ENCODE measurements at regions not wholly inside any gene's neighbourhood (a gene's known extent, or its start where the extent isn't known, plus 50 kb on each side); places are given as distances from the start of the nearest gene placed in this dataset.

- TF ChIP-seq HMGA2 (CRISPR knock-in tag; IDR thresholded peaks at IDR 0.05) (no peak), E2F4 (CRISPR knock-in tag; IDR thresholded peaks at IDR 0.05; ENCODE audit: borderline replicate concordance, low read depth) (no peak)
- TF ChIP-seq, protein P1, sequence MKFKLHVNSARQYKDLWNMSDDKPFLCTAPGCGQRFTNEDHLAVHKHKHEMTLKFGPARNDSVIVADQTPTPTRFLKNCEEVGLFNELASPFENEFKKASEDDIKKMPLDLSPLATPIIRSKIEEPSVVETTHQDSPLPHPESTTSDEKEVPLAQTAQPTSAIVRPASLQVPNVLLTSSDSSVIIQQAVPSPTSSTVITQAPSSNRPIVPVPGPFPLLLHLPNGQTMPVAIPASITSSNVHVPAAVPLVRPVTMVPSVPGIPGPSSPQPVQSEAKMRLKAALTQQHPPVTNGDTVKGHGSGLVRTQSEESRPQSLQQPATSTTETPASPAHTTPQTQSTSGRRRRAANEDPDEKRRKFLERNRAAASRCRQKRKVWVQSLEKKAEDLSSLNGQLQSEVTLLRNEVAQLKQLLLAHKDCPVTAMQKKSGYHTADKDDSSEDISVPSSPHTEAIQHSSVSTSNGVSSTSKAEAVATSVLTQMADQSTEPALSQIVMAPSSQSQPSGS (CRISPR knock-in tag; IDR thresholded peaks at IDR 0.05; ENCODE audit: borderline replicate concordance, low read depth), result no peak
Measured at GRCh38 chr6:81643156-81643555, 109.3 kb downstream of the TENT5A start (continued).

DNA sequence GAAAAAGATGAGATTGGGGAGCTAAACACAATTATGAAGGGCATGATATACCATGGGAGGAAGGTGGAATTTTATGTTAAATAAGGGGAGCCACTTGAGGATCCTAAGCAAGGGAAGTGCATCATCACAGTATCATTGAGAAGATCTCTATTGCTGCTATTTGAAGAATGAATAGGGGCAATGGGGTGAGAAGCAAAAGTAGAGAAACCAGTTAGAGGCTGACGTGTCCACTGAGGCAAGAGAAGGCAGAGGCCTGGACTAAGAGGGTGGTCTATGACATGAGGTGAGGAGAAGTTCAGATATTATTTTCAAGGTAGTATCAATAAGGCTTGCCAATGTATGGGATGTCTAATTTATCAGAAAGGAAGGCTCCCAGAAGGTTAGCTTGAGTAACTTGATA, 111.6 kb downstream of the TENT5A start:
- ATAC-seq, result no peak
- DNase-seq (ENCODE audit: low spot score), result no peak
- no peaks in the 10 kb centered on the region for H3K4me1 Mint-ChIP-seq
- H3K9me3 Mint-ChIP-seq, result peaks cover 10% of the 10 kb centered on the region
- H3K27ac Mint-ChIP-seq, result no peak overlapping the region
- H3K27me3 Mint-ChIP-seq (ENCODE audit: low read depth), result no peaks in the 10 kb centered on the region; the same call in none of the 2 replicates
- H3K4me3 Mint-ChIP-seq, result no peak overlapping the region
- ChIA-PET CTCF (no interaction called here), POLR2A (no interaction called here)
- H3K36me3 Mint-ChIP-seq, result no peaks in the 10 kb centered on the region
- no peak for TF ChIP-seq ESRRA (CRISPR knock-in tag; IDR thresholded peaks at IDR 0.05; ENCODE audit: borderline replicate concordance)
- no peak for TF ChIP-seq SP1 (CRISPR knock-in tag; conservative IDR thresholded peaks at IDR 0.05)
- no peak for TF ChIP-seq ZNF263 (CRISPR knock-in tag; IDR thresholded peaks at IDR 0.05; ENCODE audit: low read depth)
- TF ChIP-seq, protein P2, sequence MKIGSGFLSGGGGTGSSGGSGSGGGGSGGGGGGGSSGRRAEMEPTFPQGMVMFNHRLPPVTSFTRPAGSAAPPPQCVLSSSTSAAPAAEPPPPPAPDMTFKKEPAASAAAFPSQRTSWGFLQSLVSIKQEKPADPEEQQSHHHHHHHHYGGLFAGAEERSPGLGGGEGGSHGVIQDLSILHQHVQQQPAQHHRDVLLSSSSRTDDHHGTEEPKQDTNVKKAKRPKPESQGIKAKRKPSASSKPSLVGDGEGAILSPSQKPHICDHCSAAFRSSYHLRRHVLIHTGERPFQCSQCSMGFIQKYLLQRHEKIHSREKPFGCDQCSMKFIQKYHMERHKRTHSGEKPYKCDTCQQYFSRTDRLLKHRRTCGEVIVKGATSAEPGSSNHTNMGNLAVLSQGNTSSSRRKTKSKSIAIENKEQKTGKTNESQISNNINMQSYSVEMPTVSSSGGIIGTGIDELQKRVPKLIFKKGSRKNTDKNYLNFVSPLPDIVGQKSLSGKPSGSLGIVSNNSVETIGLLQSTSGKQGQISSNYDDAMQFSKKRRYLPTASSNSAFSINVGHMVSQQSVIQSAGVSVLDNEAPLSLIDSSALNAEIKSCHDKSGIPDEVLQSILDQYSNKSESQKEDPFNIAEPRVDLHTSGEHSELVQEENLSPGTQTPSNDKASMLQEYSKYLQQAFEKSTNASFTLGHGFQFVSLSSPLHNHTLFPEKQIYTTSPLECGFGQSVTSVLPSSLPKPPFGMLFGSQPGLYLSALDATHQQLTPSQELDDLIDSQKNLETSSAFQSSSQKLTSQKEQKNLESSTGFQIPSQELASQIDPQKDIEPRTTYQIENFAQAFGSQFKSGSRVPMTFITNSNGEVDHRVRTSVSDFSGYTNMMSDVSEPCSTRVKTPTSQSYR (CRISPR knock-in tag; IDR thresholded peaks at IDR 0.05), result no peak
- no peak for TF ChIP-seq RORB (CRISPR knock-in tag; IDR thresholded peaks at IDR 0.05)
- no peak for TF ChIP-seq ZMAT4 (CRISPR knock-in tag; IDR thresholded peaks at IDR 0.05)
- no peak for TF ChIP-seq MYBL2 (CRISPR knock-in tag; IDR thresholded peaks at IDR 0.05)
- TF ChIP-seq ZNF396 (CRISPR knock-in tag; IDR thresholded peaks at IDR 0.05; ENCODE audit: borderline replicate concordance), result no peak
- TF ChIP-seq ZNF532 (CRISPR knock-in tag; IDR thresholded peaks at IDR 0.05; ENCODE audit: borderline replicate concordance), result no peak
- no peak for TF ChIP-seq ZNF512 (CRISPR knock-in tag; IDR thresholded peaks at IDR 0.05; ENCODE audit: borderline replicate concordance)
- TF ChIP-seq GTF2I (CRISPR knock-in tag; conservative IDR thresholded peaks at IDR 0.05), result no peak
- no peak for TF ChIP-seq ZBTB21 (CRISPR knock-in tag; IDR thresholded peaks at IDR 0.05; ENCODE audit: borderline replicate concordance)
- no peak for TF ChIP-seq NR3C1 (CRISPR knock-in tag; conservative IDR thresholded peaks at IDR 0.05; ENCODE audit: low read depth)
- no peak for TF ChIP-seq RELA (CRISPR knock-in tag; IDR thresholded peaks at IDR 0.05; ENCODE audit: borderline replicate concordance)
- TF ChIP-seq ZNF121 (CRISPR knock-in tag; IDR thresholded peaks at IDR 0.05), result no peak
- TF ChIP-seq ELF4 (CRISPR knock-in tag; IDR thresholded peaks at IDR 0.05; ENCODE audit: low read depth), result no peak
- no peak for TF ChIP-seq ZNF219 (CRISPR knock-in tag; IDR thresholded peaks at IDR 0.05; ENCODE audit: borderline replicate concordance)
- TF ChIP-seq JAZF1 (CRISPR knock-in tag; IDR thresholded peaks at IDR 0.05), result no peak
- TF ChIP-seq USF1 (CRISPR knock-in tag; IDR thresholded peaks at IDR 0.05), result no peak

Measured in WTC11 (cell line).